Body of pancreas (tissue), 4 donors: ENCODE measurements at regions not wholly inside any gene's neighbourhood (a gene's known extent, or its start where the extent isn't known, plus 50 kb on each side); places are given as distances from the start of the nearest gene placed in this dataset.

Experiments used
- ATAC-seq: fragments of 150-250 bp; one replicate; pipeline ENCODE4 v1.9.1; 2016
- DNase-seq, 4 donors: peaks; one replicate each; pipeline ENCODE4 v3.0.0-alpha.2; 2019
- H3K27ac ChIP-seq, 4 donors: fragments of 200-600 bp; sonication (generic); 1 replicate in 3 of 4; 2 replicates in 1 of 4; pipeline versions ENCODE4 v1.5.1 to v1.6.1; 2016 to 2019; ENCODE audit warnings: mild to moderate bottlenecking in 1 of 4, mixed read lengths in 1 of 4, moderate library complexity in 1 of 4
- H3K27me3 ChIP-seq, 2 donors: fragments of 200-600 bp; sonication (generic); one replicate each; pipeline ENCODE4 v1.6.0; 2016; ENCODE audit warnings: mild to moderate bottlenecking in 1 of 2
- H3K36me3 ChIP-seq, 2 donors: fragments of 200-600 bp; sonication (generic); replicated peaks in 1 of 2; 2 replicates each; pipeline ENCODE4 v1.5.1; 2016; ENCODE audit warnings: low read depth in 2 of 2; ENCODE audit not compliant: insufficient read depth in 1 of 2
- H3K4me1 ChIP-seq: fragments of 200-600 bp; sonication (generic); one replicate; pipeline ENCODE4 v1.6.0; 2016
- H3K4me3 ChIP-seq, 2 donors: fragments of 200-600 bp; sonication (generic); 1 replicate in 1 of 2; 2 replicates in 1 of 2; pipeline ENCODE4 v1.5.1; 2016 to 2019
- H3K9me3 ChIP-seq, 3 donors: fragments of 200-600 bp; sonication (generic); 1 replicate in 2 of 3; 2 replicates in 1 of 3; pipeline ENCODE4 v1.5.1; 2016
- POLR2A ChIP-seq, 3 donors: fragments of 450-650 bp; IDR thresholded peaks; one replicate each; pipeline ENCODE4 v1.6.1; 2016; ENCODE audit warnings: antibody characterized with exemption in 3 of 3, mild to moderate bottlenecking in 2 of 3
- WGBS, 2 donors: methylation state at CpG; one replicate each; pipeline ENCODE4 v1.1.5; 2017; 5-methylcytosine and 5-hydroxymethylcytosine counted together
- intact Hi-C: fragments of 100-400 bp; cut with DNase I; formaldehyde crosslinking; loops from one replicate; pipeline ENCODE4 v1.15.1; 2023
- TF ChIP-seq, protein P1 (sequence below), 7 experiments: fragments of 450-650 bp in 4 of 7; fragments of 200-600 bp in 3 of 7; sonication (generic) in 3 of 7; IDR thresholded peaks; one replicate each; pipeline ENCODE4 v1.5.1; 2016 to 2019; ENCODE audit warnings: antibody characterized with exemption in 7 of 7

DNA sequence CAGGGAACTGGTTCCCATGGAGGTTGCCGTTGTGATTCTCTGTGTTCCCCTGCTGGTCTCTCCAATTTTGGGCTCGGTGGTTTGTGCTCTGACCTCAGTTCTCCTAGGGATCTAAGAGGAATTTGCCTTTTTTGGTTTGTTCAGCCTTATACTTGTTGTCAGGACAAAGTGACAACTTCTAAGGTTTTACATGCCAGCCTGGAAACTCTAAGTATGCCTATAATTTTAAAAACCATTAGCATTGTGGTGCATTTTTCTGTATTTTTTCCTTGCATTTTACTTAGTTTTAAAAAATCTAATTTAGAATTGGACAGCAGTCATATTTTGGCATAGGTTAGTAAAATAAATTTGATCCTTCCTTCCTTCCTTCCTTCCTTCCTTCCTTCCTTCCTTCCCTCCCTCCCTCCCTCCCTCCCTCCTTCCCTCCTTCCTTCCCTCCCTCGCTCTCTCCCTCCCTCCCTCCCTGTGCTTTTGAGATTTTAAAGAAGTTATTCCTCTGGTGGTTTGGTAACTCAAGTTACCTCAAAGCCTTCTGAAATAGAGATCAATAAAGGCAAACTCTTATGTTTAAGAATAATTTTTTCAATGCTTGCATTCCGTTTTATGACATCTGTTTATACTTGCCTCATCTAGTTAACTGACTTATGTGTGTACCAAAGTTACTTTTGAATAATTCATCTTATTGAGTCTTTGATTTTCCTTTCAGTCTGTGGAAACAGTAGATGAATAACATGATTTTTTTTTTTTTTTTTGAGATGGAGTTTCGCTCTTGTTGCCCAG is 141.3 kb upstream of the RGS17 start:
- H3K27me3 ChIP-seq: no peaks in the 10 kb centered on the region
- no peak overlapping the region for H3K27ac ChIP-seq
- WGBS, 2 donors: 62 to 69% methylated on average over 5 of the region's 5 CpGs
- no peaks in the 10 kb centered on the region for H3K36me3 ChIP-seq
- TF ChIP-seq, protein P1, sequence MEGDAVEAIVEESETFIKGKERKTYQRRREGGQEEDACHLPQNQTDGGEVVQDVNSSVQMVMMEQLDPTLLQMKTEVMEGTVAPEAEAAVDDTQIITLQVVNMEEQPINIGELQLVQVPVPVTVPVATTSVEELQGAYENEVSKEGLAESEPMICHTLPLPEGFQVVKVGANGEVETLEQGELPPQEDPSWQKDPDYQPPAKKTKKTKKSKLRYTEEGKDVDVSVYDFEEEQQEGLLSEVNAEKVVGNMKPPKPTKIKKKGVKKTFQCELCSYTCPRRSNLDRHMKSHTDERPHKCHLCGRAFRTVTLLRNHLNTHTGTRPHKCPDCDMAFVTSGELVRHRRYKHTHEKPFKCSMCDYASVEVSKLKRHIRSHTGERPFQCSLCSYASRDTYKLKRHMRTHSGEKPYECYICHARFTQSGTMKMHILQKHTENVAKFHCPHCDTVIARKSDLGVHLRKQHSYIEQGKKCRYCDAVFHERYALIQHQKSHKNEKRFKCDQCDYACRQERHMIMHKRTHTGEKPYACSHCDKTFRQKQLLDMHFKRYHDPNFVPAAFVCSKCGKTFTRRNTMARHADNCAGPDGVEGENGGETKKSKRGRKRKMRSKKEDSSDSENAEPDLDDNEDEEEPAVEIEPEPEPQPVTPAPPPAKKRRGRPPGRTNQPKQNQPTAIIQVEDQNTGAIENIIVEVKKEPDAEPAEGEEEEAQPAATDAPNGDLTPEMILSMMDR (IDR thresholded peaks at IDR 0.05): no peak
- TF ChIP-seq POLR2A (IDR thresholded peaks at IDR 0.05): no peak
- DNase-seq (no peak), ATAC-seq (no peak)
- intact Hi-C loops: no loop called here
- H3K9me3 ChIP-seq: no peaks in the 10 kb centered on the region
- H3K4me3 ChIP-seq: no peak overlapping the region
- no peaks in the 10 kb centered on the region for H3K4me1 ChIP-seq

DNA sequence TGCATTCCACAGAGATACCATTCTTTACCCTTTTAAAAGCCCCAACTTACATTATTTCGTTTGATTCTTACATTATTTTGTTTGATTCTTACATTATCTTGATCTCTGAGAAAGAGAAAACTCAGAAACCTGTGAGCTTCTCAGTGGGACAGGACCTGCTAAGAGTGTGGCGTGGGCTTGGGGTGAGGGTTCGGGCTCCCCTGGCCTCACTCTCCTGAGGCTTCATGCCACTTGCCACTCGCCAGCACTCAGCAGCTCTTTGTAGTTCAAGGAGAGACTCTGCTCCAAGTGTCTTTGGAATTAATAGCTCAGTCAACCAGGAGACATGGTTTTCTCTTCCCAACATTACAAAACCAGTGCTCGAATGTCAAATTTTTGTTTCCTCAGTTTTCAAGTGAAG is 132.4 kb upstream of the RGS17 start:
- Histone ChIP-seq H3K27ac (no peak overlapping the region), H3K27me3 (no peaks in the 10 kb centered on the region), H3K4me1 (no peaks in the 10 kb centered on the region), H3K9me3 (no peaks in the 10 kb centered on the region), H3K36me3 (no peaks in the 10 kb centered on the region), H3K4me3 (no peak overlapping the region)
- DNase-seq (no peak), ATAC-seq (no peak)
- 60 to 62% methylated on average over 5 of the region's 5 CpGs for WGBS, 2 donors
- TF ChIP-seq, protein P1 (IDR thresholded peaks at IDR 0.05): no peak
- TF ChIP-seq POLR2A (IDR thresholded peaks at IDR 0.05): no peak
- intact Hi-C loops: no loop called here

DNA sequence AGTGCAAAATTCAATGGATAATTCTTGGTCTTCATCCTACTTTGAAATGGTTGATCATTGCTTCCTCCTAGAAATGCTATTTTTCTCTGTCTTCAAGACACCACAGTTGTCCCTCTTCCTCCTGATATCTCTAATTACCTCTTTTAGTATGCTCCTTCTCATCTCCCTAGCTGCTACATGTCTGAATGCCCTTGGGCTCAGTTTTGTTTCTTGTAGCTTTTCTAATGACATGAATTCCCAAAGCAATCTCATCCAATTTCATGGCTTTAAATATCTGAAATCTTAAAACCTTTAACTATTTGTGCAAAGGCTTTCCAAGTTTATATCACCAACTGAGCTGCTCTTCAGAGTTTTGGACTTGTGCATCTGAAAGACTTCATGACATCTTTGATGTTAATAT is 120.2 kb upstream of the RGS17 start:
- ATAC-seq (no peak), DNase-seq (no peak)
- intact Hi-C loops: no loop called here
- H3K27ac ChIP-seq: no peak overlapping the region
- H3K27me3 ChIP-seq: no peaks in the 10 kb centered on the region
- H3K9me3 ChIP-seq: no peaks in the 10 kb centered on the region
- H3K4me1 ChIP-seq: no peaks in the 10 kb centered on the region
- no peak overlapping the region for H3K4me3 ChIP-seq
- H3K36me3 ChIP-seq: no peaks in the 10 kb centered on the region
- TF ChIP-seq POLR2A (IDR thresholded peaks at IDR 0.05): no peak
- TF ChIP-seq, protein P1 (IDR thresholded peaks at IDR 0.05): no peak

DNA sequence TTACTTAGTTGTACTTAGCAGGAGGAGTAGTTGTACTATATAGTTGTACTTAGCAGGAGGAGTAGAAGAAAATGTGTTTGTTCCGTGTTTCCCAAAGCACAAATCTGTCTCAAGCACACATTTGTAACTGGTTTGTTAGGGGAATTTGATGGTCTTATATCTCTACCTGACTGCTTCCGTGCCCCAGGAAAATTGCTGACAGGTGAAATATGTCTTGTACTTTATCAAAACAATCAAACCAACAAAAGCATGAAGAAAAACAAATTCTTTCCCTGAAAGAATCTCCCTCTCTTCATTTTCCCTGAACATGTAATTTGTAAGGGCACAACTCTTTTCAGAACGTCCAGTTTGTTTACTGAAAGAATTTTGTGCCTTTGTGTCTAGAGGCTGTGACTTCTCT is 106.6 kb upstream of the RGS17 start:
- Histone ChIP-seq H3K4me1 (no peaks in the 10 kb centered on the region), H3K27ac (no peak overlapping the region), H3K9me3 (no peaks in the 10 kb centered on the region), H3K4me3 (no peak overlapping the region), H3K27me3 (no peaks in the 10 kb centered on the region), H3K36me3 (no peaks in the 10 kb centered on the region)
- WGBS, 2 donors: 51 to 53% methylated on average over 3 of the region's 3 CpGs
- intact Hi-C loops: no loop called here
- TF ChIP-seq, protein P1 (IDR thresholded peaks at IDR 0.05): no peak
- TF ChIP-seq POLR2A (IDR thresholded peaks at IDR 0.05): no peak
- ATAC-seq: no peak
- DNase-seq: no peak

DNA sequence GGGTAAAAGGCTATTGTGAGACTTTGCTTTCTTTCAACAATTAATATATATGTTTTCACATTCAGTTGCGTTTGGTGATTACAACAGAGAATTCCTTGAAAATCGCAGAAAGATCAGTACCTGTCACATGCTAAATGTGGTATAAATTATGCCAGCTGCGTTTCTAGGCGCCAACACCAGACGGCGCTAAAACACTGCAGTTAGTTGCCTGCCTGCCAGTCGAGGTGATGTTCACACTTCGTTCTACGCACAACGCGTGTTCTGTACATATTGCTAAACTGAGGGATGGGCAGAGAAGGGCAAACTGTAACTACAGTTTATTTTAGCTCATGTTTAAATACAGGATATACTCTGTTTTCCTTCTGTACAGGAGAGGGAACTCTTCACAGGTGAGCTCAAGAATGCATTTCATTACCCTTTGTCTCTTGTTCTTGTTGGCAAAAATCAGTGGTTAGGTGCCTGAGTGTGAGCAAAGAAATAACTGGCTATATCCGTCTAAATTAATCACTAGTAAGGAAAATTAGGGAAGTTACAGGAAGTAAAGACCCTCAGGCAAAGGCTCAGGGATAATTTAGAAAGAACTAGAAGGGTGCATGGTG is 100.1 kb upstream of the RGS17 start:
- Histone ChIP-seq H3K36me3 (no peaks in the 10 kb centered on the region), H3K4me1 (peaks cover 6% of the 10 kb centered on the region), H3K9me3 (no peaks in the 10 kb centered on the region), H3K4me3 (no peak overlapping the region), H3K27me3 (no peaks in the 10 kb centered on the region), H3K27ac (no peak overlapping the region)
- intact Hi-C loops: no loop called here
- DNase-seq: peak; percentile 62 to 78 (median 70)
- TF ChIP-seq, protein P1 (IDR thresholded peaks at IDR 0.05): peak; percentile 71 to 93 (median 87)
- TF ChIP-seq POLR2A (IDR thresholded peaks at IDR 0.05): no peak
- peak; percentile 67 for ATAC-seq
- 1 to 4% methylated on average over 12 of the region's 12 CpGs for WGBS, 2 donors
